ENCODE measurements at regions not wholly inside any gene's neighbourhood (a gene's known extent, or its start where the extent isn't known, plus 50 kb on each side); places are given as distances from the start of the nearest gene placed in this dataset.
A peak's percentile ranks its signal among the peaks of the same experiment; 100 is the strongest.

DNA sequence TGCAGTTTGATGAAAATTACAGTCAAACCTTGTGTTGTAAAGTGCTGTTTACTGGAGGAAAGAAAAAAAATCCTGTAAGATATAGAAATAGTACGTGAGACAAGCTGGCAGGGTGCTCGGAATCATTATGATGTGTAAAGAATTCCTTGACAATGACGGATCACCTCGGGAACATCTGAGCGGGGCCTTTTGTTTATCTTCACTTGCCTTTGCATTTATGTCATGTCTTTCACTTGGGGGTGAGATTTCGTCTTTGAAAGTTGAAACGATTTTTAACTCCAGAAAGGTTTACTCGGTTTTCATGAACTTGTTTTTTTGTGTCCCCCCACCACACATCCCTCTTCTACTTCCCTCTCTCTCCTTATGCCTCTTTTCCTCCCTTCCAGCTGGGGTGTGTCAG is 128.3 kb upstream of the VEPH1 start:
- H3K27ac Mint-ChIP-seq (ENCODE audit: unreplicated experiment): no peak overlapping the region
- no peak overlapping the region for H3K4me3 Mint-ChIP-seq (ENCODE audit: unreplicated experiment)
- H3K9me3 Mint-ChIP-seq (ENCODE audit: low read depth): no peaks in the 10 kb centered on the region
- TF ChIP-seq, protein P1, sequence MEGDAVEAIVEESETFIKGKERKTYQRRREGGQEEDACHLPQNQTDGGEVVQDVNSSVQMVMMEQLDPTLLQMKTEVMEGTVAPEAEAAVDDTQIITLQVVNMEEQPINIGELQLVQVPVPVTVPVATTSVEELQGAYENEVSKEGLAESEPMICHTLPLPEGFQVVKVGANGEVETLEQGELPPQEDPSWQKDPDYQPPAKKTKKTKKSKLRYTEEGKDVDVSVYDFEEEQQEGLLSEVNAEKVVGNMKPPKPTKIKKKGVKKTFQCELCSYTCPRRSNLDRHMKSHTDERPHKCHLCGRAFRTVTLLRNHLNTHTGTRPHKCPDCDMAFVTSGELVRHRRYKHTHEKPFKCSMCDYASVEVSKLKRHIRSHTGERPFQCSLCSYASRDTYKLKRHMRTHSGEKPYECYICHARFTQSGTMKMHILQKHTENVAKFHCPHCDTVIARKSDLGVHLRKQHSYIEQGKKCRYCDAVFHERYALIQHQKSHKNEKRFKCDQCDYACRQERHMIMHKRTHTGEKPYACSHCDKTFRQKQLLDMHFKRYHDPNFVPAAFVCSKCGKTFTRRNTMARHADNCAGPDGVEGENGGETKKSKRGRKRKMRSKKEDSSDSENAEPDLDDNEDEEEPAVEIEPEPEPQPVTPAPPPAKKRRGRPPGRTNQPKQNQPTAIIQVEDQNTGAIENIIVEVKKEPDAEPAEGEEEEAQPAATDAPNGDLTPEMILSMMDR (IDR thresholded peaks at IDR 0.05): no peak
- peaks cover 6% of the 10 kb centered on the region for H3K4me1 Mint-ChIP-seq (ENCODE audit: low read depth)
- H3K36me3 Mint-ChIP-seq (ENCODE audit: low read depth): no peaks in the 10 kb centered on the region
- H3K27me3 Mint-ChIP-seq (ENCODE audit: low read depth): peaks cover 64% of the 10 kb centered on the region
- DNase-seq (ENCODE audit: low spot score): no peak

DNA sequence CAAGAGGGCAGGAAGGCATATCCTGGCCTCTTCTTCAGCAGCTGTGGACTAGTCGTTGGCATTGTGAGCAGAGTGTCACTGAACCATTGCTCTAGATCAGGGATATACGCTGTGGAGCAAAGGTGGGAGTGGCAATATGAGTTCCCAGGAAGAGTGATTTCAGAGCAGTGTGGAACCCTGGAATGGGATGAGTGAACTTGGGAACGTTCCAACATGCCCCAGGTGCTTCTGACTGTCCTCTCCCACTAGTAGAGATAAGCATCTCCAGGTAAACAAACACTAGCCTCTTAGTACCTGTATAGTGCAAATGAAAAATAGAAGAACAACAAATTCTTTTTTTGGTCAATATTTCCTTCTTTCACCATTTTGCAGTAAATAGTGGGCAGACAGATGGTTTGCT is 123.6 kb upstream of the VEPH1 start:
- TF ChIP-seq, protein P1 (IDR thresholded peaks at IDR 0.05): no peak
- peaks cover 57% of the 10 kb centered on the region for H3K27me3 Mint-ChIP-seq (ENCODE audit: low read depth)
- no peak for DNase-seq (ENCODE audit: low spot score)
- H3K4me1 Mint-ChIP-seq (ENCODE audit: low read depth): peaks cover 5% of the 10 kb centered on the region
- H3K9me3 Mint-ChIP-seq (ENCODE audit: low read depth): no peaks in the 10 kb centered on the region
- H3K4me3 Mint-ChIP-seq (ENCODE audit: unreplicated experiment): no peak overlapping the region
- no peak overlapping the region for H3K27ac Mint-ChIP-seq (ENCODE audit: unreplicated experiment)
- H3K36me3 Mint-ChIP-seq (ENCODE audit: low read depth): no peaks in the 10 kb centered on the region

DNA sequence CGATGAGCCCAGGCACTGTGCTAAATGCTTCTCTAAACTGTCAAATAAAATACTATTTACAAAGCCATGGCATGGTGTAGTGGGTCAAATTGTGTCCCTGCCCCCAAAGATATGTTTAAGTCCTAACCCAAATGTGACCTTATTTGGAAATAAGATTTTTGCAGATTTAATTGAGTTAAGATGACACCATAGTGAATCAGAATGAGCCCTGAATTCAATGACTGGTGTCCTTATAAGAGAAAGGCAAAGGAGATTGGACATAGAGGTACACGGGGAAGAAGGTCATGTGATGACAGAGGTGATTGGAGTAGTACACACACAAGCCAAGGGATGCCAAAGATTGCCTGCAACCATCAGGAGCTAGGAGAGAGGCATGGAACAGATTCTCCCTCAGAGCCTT is 121.6 kb upstream of the VEPH1 start:
- Mint-ChIP-seq H3K27me3 (ENCODE audit: low read depth) (peaks cover 46% of the 10 kb centered on the region), H3K9me3 (ENCODE audit: low read depth) (no peaks in the 10 kb centered on the region), H3K27ac (ENCODE audit: unreplicated experiment) (no peak overlapping the region), H3K4me3 (ENCODE audit: unreplicated experiment) (no peak overlapping the region), H3K4me1 (ENCODE audit: low read depth) (no peaks in the 10 kb centered on the region), H3K36me3 (ENCODE audit: low read depth) (no peaks in the 10 kb centered on the region)
- DNase-seq (ENCODE audit: low spot score): no peak
- TF ChIP-seq, protein P1 (IDR thresholded peaks at IDR 0.05): no peak

DNA sequence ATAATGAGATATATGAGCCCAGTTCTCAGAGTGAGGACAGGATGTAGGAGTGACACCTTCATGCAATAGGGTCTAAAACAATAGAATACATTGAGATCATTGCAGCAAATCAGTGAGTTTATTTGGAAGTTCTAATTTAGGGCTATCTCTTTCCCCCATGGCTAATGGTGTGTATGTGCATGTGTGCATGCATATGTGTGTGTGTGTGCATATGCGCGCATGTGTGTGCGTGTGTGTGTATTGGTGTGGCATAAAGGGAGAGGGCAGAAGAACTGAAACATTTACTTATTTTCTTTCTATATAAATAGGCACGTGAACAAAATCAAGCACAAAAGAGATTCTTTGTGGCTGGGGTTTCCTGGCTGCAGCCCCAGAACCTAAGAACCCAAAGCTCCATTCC is 115.7 kb upstream of the VEPH1 start:
- DNase-seq (ENCODE audit: low spot score): no peak
- H3K9me3 Mint-ChIP-seq (ENCODE audit: low read depth): no peaks in the 10 kb centered on the region
- TF ChIP-seq, protein P1 (IDR thresholded peaks at IDR 0.05): no peak
- no peaks in the 10 kb centered on the region for H3K36me3 Mint-ChIP-seq (ENCODE audit: low read depth)
- no peak overlapping the region for H3K4me3 Mint-ChIP-seq (ENCODE audit: unreplicated experiment)
- H3K4me1 Mint-ChIP-seq (ENCODE audit: low read depth): peaks cover 8% of the 10 kb centered on the region
- no peak overlapping the region for H3K27ac Mint-ChIP-seq (ENCODE audit: unreplicated experiment)
- peaks cover 24% of the 10 kb centered on the region for H3K27me3 Mint-ChIP-seq (ENCODE audit: low read depth)

DNA sequence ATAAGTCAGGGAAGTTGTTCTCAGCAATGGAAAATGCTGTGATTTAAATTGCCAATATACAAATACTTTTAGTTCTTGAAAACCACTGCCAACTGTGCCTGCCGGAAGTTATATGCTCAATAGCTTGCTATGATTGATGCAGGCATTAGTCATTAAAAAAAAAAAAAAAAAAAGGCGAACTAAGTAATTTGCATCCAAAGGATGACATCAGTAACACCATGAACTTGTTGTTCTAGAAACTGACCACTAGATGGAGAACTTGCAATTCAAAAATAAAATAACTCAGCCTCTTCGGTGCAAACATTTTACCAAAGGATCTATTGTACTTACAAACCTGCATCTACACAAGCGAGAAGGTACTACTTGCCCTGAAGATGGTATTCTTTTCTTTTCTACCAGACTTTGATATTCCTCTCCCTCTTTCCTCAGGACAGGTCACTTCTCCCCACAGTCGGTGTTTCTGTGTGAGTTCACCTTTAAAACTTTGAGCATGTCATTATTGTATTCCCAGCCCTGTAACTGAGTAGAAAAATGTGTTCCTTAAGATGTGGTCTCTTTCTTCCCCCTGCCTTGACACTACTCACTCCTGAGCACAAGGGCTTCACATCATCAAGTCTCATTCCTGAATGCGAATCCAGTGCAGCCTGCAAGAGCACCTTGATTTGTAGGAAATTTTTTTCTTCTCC is 115.0 kb upstream of the VEPH1 start:
- no peaks in the 10 kb centered on the region for H3K9me3 Mint-ChIP-seq (ENCODE audit: low read depth)
- no peak overlapping the region for H3K4me3 Mint-ChIP-seq (ENCODE audit: unreplicated experiment)
- H3K27me3 Mint-ChIP-seq (ENCODE audit: low read depth): peaks cover 23% of the 10 kb centered on the region
- H3K36me3 Mint-ChIP-seq (ENCODE audit: low read depth): no peaks in the 10 kb centered on the region
- peaks cover 8% of the 10 kb centered on the region for H3K4me1 Mint-ChIP-seq (ENCODE audit: low read depth)
- H3K27ac Mint-ChIP-seq (ENCODE audit: unreplicated experiment): no peak overlapping the region
- DNase-seq (ENCODE audit: low spot score): no peak
- TF ChIP-seq, protein P1 (IDR thresholded peaks at IDR 0.05): peak; percentile 90
